ENCODE measurements at regions not wholly inside any gene's neighbourhood (a gene's known extent, or its start where the extent isn't known, plus 50 kb on each side); places are given as distances from the start of the nearest gene placed in this dataset.

- Histone ChIP-seq H2AFZ (ENCODE audit: low read depth, low read length) (no peak overlapping the region), H3K36me3 (replicated peaks; ENCODE audit: low read depth, low read length) (no peaks in the 10 kb centered on the region), H3K27ac (ENCODE audit: low read length) (no peak overlapping the region), H3K4me2 (ENCODE audit: low read length) (no peak overlapping the region), H4K20me1 (ENCODE audit: insufficient read depth, low read length) (no peaks in the 10 kb centered on the region), H3K9me3 (ENCODE audit: insufficient read depth, low read length) (no peaks in the 10 kb centered on the region), H3K79me2 (ENCODE audit: low read length) (no peaks in the 10 kb centered on the region), H3K9ac (ENCODE audit: low read length) (no peak overlapping the region), H3K4me3 (ENCODE audit: low read length) (no peak overlapping the region), H3K4me1 (ENCODE audit: low read length) (no peaks in the 10 kb centered on the region), H3K27me3 (ENCODE audit: low read depth, low read length) (no peaks in the 10 kb centered on the region)
- TF ChIP-seq CTCF (IDR thresholded peaks at IDR 0.05; ENCODE audit: low read depth, low read length) (no peak), EZH2phosphoT487 (IDR thresholded peaks at IDR 0.05; ENCODE audit: low read depth) (no peak)
These were observed 855.8 kb downstream of the EFNA5 start for GRCh38 chr5:106814961-106815360.

GRCh38 chr5:106801554-106801953, 869.2 kb downstream of the EFNA5 start:
- H3K9me3 ChIP-seq (ENCODE audit: insufficient read depth, low read length): no peaks in the 10 kb centered on the region
- no peak overlapping the region for H3K4me3 ChIP-seq (ENCODE audit: low read length)
- H2AFZ ChIP-seq (ENCODE audit: low read depth, low read length): no peak overlapping the region
- no peaks in the 10 kb centered on the region for H3K4me1 ChIP-seq (ENCODE audit: low read length)
- no peaks in the 10 kb centered on the region for H3K79me2 ChIP-seq (ENCODE audit: low read length)
- no peak overlapping the region for H3K4me2 ChIP-seq (ENCODE audit: low read length)
- no peaks in the 10 kb centered on the region for H4K20me1 ChIP-seq (ENCODE audit: insufficient read depth, low read length)
- no peaks in the 10 kb centered on the region for H3K36me3 ChIP-seq (replicated peaks; ENCODE audit: low read depth, low read length)
- no peaks in the 10 kb centered on the region for H3K27me3 ChIP-seq (ENCODE audit: low read depth, low read length)
- no peak overlapping the region for H3K9ac ChIP-seq (ENCODE audit: low read length)
- H3K27ac ChIP-seq (ENCODE audit: low read length): no peak overlapping the region
- no peak for TF ChIP-seq CTCF (IDR thresholded peaks at IDR 0.05; ENCODE audit: low read depth, low read length)
- TF ChIP-seq EZH2phosphoT487 (IDR thresholded peaks at IDR 0.05; ENCODE audit: low read depth): no peak

GRCh38 chr5:106797996-106798395, 872.7 kb downstream of the EFNA5 start:
- Histone ChIP-seq H3K9ac (ENCODE audit: low read length) (no peak overlapping the region), H4K20me1 (ENCODE audit: insufficient read depth, low read length) (no peaks in the 10 kb centered on the region), H3K4me2 (ENCODE audit: low read length) (no peak overlapping the region), H3K9me3 (ENCODE audit: insufficient read depth, low read length) (no peaks in the 10 kb centered on the region), H2AFZ (ENCODE audit: low read depth, low read length) (no peak overlapping the region), H3K4me1 (ENCODE audit: low read length) (no peaks in the 10 kb centered on the region), H3K27ac (ENCODE audit: low read length) (no peak overlapping the region), H3K27me3 (ENCODE audit: low read depth, low read length) (no peaks in the 10 kb centered on the region), H3K36me3 (replicated peaks; ENCODE audit: low read depth, low read length) (no peaks in the 10 kb centered on the region), H3K4me3 (ENCODE audit: low read length) (no peak overlapping the region), H3K79me2 (ENCODE audit: low read length) (no peaks in the 10 kb centered on the region)
- TF ChIP-seq EZH2phosphoT487 (IDR thresholded peaks at IDR 0.05; ENCODE audit: low read depth) (no peak), CTCF (IDR thresholded peaks at IDR 0.05; ENCODE audit: low read depth, low read length) (no peak)

- no peak overlapping the region for H3K4me3 ChIP-seq (ENCODE audit: low read length)
- TF ChIP-seq EZH2phosphoT487 (IDR thresholded peaks at IDR 0.05; ENCODE audit: low read depth): no peak
- TF ChIP-seq CTCF (IDR thresholded peaks at IDR 0.05; ENCODE audit: low read depth, low read length): no peak
These were observed 874.7 kb downstream of the EFNA5 start for GRCh38 chr5:106796081-106796480.

More at GRCh38 chr5:106796081-106796480, 874.7 kb downstream of the EFNA5 start:
- H3K27ac ChIP-seq (ENCODE audit: low read length): no peak overlapping the region
- H3K79me2 ChIP-seq (ENCODE audit: low read length): no peaks in the 10 kb centered on the region
- H3K27me3 ChIP-seq (ENCODE audit: low read depth, low read length): no peaks in the 10 kb centered on the region
- H3K4me2 ChIP-seq (ENCODE audit: low read length): no peak overlapping the region
- no peak overlapping the region for H2AFZ ChIP-seq (ENCODE audit: low read depth, low read length)
- no peaks in the 10 kb centered on the region for H3K9me3 ChIP-seq (ENCODE audit: insufficient read depth, low read length)
- H3K9ac ChIP-seq (ENCODE audit: low read length): no peak overlapping the region
- no peaks in the 10 kb centered on the region for H3K36me3 ChIP-seq (replicated peaks; ENCODE audit: low read depth, low read length)
- no peaks in the 10 kb centered on the region for H3K4me1 ChIP-seq (ENCODE audit: low read length)
- H4K20me1 ChIP-seq (ENCODE audit: insufficient read depth, low read length): no peaks in the 10 kb centered on the region
